ENCODE measurements at regions not wholly inside any gene's neighbourhood (a gene's known extent, or its start where the extent isn't known, plus 50 kb on each side); places are given as distances from the start of the nearest gene placed in this dataset.

GRCh38 chr17:21525464-21526130 lies 149.4 kb downstream of the KCNJ12 start:
- DNase-seq (ENCODE audit: extremely low read depth in 1 of 4, low spot score in 3 of 4) = no peak
- Histone ChIP-seq H4K20me1 (replicated peaks; ENCODE audit: control insufficient read depth, insufficient read depth, low read length) (no peaks in the 10 kb centered on the region), H3K9ac (ENCODE audit: insufficient read depth in 1 of 2, low read depth in 2 of 2, low read length in 2 of 2) (no peak overlapping the region), H3K79me2 (ENCODE audit: control insufficient read depth, insufficient read depth, low read length) (no peaks in the 10 kb centered on the region), H3K9me1 (ENCODE audit: control insufficient read depth, insufficient read depth, low read length) (no peaks in the 10 kb centered on the region), H3K27me3 (ENCODE audit: control insufficient read depth in 2 of 2, insufficient read depth in 2 of 2, low read length in 2 of 2) (peaks cover 0 to 4% of the 10 kb centered on the region in 2 experiments; a peak in 1 of 5 replicates), H3K4me3 (no peak overlapping the region), H3K9me3 (replicated peaks; ENCODE audit: control insufficient read depth, insufficient read depth, low read depth, low read length) (no peaks in the 10 kb centered on the region), H2AFZ (ENCODE audit: low read depth, low read length) (no peak overlapping the region), H3K4me1 (replicated peaks in 1 of 2; ENCODE audit: control insufficient read depth in 2 of 2, insufficient read depth in 2 of 2, low read length in 2 of 2) (peaks cover 0 to 3% of the 10 kb centered on the region in 2 experiments; a peak in 2 of 5 replicates), H3K27ac (ENCODE audit: extremely low read depth, low read depth, low read length) (no peak overlapping the region), H3K36me3 (ENCODE audit: control insufficient read depth, insufficient read depth, low read length) (no peaks in the 10 kb centered on the region), H3K4me2 (ENCODE audit: insufficient read depth, low read length) (no peak overlapping the region)
- intact Hi-C loops (cut with micrococcal nuclease) (loop anchor here (10.0 kb wide), 1 partner anchor 69 kb away; no protein-coding TSS in a partner anchor), in situ Hi-C loops (cut with MboI) (no loop called here)
- no peak; the same call in 2 of the 3 replicates for ATAC-seq
- 46% methylated on average over 8 of the region's 8 CpGs for WGBS (ENCODE audit: insufficient coverage, low coverage, missing lambda C conversion rate)
- ChIA-PET CTCF (ENCODE audit: low intra/inter-chr PET ratio) (no interaction called here), POLR2A (interaction anchor here (1.0 to 1.3 kb wide), 2 partner anchors 13 to 482 kb away, joined by 3 read pairs; no protein-coding TSS in a partner anchor)
- FAIRE-seq = no peak
- no TSS peak for BruUV-seq (replicated peaks)
- TF ChIP-seq, protein P1, sequence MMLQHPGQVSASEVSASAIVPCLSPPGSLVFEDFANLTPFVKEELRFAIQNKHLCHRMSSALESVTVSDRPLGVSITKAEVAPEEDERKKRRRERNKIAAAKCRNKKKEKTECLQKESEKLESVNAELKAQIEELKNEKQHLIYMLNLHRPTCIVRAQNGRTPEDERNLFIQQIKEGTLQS (IDR thresholded peaks at IDR 0.05) = peak; percentile 48
- TF ChIP-seq, protein P1 (CRISPR knock-in tag; conservative IDR thresholded peaks at IDR 0.05) = no peak
- TF ChIP-seq ZNF75A (CRISPR knock-in tag; IDR thresholded peaks at IDR 0.05) (no peak), CBX1 (IDR thresholded peaks at IDR 0.05; ENCODE audit: low read depth) (no peak), ETV6 (IDR thresholded peaks at IDR 0.05; ENCODE audit: borderline replicate concordance in 1 of 2, low read depth in 2 of 2, low read length in 1 of 2) (no peak), ETV6 (CRISPR knock-in tag; IDR thresholded peaks at IDR 0.05; ENCODE audit: borderline replicate concordance) (no peak), KLF16 (IDR thresholded peaks at IDR 0.05) (no peak), ATF1 (CRISPR knock-in tag; IDR thresholded peaks at IDR 0.05) (no peak), ATF1 (tag; IDR thresholded peaks at IDR 0.05) (no peak), BCOR (IDR thresholded peaks at IDR 0.05) (no peak)
